ENCODE measurements at regions not wholly inside any gene's neighbourhood (a gene's known extent, or its start where the extent isn't known, plus 50 kb on each side); places are given as distances from the start of the nearest gene placed in this dataset.

DNA sequence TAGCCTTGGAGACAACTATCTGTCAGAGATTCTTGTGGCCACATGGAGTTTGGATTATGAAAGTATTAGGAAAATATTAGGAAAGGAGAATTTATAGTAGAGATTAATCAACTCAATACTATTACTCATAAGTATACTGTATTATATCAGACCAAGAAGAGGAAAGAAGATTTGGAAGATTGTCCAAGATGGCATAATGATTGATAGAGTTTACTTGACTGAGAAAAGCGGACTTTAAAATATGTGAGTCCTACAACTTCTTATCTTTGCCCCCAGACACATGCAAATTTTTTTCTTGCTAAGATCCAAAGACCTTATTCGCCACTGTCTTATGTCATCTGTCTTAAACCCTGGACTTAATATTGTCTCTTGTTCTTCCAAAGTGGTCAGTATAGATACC is 54.8 kb upstream of the SHISA3 start:
- Histone ChIP-seq H3K36me3 (ENCODE audit: control insufficient read depth, insufficient read depth, low read length) (no peaks in the 10 kb centered on the region), H3K9me3 (ENCODE audit: control insufficient read depth, insufficient read depth, low read depth, low read length) (no peaks in the 10 kb centered on the region), H3K4me1 (ENCODE audit: control insufficient read depth, insufficient read depth, low read length) (no peaks in the 10 kb centered on the region), H3K27ac (ENCODE audit: low read length) (no peak overlapping the region), H3K4me3 (ENCODE audit: low read depth in 2 of 2, low read length in 2 of 2) (no peak overlapping the region), H3K27me3 (ENCODE audit: control insufficient read depth, insufficient read depth, low read length) (no peaks in the 10 kb centered on the region; the same call in 1 of the 2 replicates)
- DNase-seq (ENCODE audit: low read depth, low spot score) (no peak), ATAC-seq (no peak)
- intact Hi-C loops (cut with micrococcal nuclease; ENCODE audit: unreplicated experiment), result no loop called here
- BruUV-seq (replicated peaks), result no TSS peak
- ChIA-PET CTCF (no interaction called here), POLR2A (no interaction called here)
- TF ChIP-seq TCF7L2 (IDR thresholded peaks at IDR 0.05; ENCODE audit: low read depth, low read length) (no peak), SIN3A (IDR thresholded peaks at IDR 0.05; ENCODE audit: borderline replicate concordance, insufficient read depth, low read depth, low read length) (no peak), POLR2AphosphoS5 (IDR thresholded peaks at IDR 0.05; ENCODE audit: low read depth, low read length) (no peak)
- TF ChIP-seq, protein P1, sequence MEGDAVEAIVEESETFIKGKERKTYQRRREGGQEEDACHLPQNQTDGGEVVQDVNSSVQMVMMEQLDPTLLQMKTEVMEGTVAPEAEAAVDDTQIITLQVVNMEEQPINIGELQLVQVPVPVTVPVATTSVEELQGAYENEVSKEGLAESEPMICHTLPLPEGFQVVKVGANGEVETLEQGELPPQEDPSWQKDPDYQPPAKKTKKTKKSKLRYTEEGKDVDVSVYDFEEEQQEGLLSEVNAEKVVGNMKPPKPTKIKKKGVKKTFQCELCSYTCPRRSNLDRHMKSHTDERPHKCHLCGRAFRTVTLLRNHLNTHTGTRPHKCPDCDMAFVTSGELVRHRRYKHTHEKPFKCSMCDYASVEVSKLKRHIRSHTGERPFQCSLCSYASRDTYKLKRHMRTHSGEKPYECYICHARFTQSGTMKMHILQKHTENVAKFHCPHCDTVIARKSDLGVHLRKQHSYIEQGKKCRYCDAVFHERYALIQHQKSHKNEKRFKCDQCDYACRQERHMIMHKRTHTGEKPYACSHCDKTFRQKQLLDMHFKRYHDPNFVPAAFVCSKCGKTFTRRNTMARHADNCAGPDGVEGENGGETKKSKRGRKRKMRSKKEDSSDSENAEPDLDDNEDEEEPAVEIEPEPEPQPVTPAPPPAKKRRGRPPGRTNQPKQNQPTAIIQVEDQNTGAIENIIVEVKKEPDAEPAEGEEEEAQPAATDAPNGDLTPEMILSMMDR (IDR thresholded peaks at IDR 0.05), result no peak
- TF ChIP-seq, protein P2, sequence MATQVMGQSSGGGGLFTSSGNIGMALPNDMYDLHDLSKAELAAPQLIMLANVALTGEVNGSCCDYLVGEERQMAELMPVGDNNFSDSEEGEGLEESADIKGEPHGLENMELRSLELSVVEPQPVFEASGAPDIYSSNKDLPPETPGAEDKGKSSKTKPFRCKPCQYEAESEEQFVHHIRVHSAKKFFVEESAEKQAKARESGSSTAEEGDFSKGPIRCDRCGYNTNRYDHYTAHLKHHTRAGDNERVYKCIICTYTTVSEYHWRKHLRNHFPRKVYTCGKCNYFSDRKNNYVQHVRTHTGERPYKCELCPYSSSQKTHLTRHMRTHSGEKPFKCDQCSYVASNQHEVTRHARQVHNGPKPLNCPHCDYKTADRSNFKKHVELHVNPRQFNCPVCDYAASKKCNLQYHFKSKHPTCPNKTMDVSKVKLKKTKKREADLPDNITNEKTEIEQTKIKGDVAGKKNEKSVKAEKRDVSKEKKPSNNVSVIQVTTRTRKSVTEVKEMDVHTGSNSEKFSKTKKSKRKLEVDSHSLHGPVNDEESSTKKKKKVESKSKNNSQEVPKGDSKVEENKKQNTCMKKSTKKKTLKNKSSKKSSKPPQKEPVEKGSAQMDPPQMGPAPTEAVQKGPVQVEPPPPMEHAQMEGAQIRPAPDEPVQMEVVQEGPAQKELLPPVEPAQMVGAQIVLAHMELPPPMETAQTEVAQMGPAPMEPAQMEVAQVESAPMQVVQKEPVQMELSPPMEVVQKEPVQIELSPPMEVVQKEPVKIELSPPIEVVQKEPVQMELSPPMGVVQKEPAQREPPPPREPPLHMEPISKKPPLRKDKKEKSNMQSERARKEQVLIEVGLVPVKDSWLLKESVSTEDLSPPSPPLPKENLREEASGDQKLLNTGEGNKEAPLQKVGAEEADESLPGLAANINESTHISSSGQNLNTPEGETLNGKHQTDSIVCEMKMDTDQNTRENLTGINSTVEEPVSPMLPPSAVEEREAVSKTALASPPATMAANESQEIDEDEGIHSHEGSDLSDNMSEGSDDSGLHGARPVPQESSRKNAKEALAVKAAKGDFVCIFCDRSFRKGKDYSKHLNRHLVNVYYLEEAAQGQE (IDR thresholded peaks at IDR 0.05; ENCODE audit: insufficient read depth in 1 of 2, low read depth in 2 of 2, low read length in 1 of 2), result no peak
- in situ Hi-C loops (cut with HindIII; ENCODE audit: low pct_unique_long_range_greater_than_20kb, low sequenced_read_pairs), result no loop called here

DNA sequence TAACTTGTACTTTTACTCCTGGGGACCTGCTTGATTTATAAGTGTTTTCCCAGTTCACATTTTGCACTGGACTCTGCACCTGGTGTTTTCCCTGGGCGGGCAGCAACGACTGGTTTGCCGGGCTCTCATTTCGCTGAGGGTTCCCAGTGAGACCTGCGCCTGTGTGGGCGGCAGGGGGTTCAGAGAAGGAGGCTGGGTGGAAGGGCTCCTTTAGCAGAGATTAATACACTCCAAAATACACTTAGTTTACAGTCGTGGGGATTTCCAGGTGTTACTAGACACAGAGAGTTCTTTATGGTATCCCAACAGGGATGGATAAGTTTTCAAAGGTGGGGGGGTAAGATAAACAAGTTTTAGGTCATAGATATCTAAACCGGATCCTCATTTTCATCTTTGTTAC is 53.0 kb upstream of the SHISA3 start:
- no peak overlapping the region for H3K27ac ChIP-seq (ENCODE audit: low read length)
- H3K36me3 ChIP-seq (ENCODE audit: control insufficient read depth, insufficient read depth, low read length), result no peaks in the 10 kb centered on the region
- ChIA-PET POLR2A (no interaction called here), CTCF (no interaction called here)
- in situ Hi-C loops (cut with HindIII; ENCODE audit: low pct_unique_long_range_greater_than_20kb, low sequenced_read_pairs), result no loop called here
- H3K27me3 ChIP-seq (ENCODE audit: control insufficient read depth, insufficient read depth, low read length), result no peaks in the 10 kb centered on the region; the same call in 1 of the 2 replicates
- no peaks in the 10 kb centered on the region for H3K9me3 ChIP-seq (ENCODE audit: control insufficient read depth, insufficient read depth, low read depth, low read length)
- no peaks in the 10 kb centered on the region for H3K4me1 ChIP-seq (ENCODE audit: control insufficient read depth, insufficient read depth, low read length)
- no TSS peak for BruUV-seq (replicated peaks)
- no peak for ATAC-seq
- DNase-seq (ENCODE audit: low read depth, low spot score), result no peak
- TF ChIP-seq TCF7L2 (IDR thresholded peaks at IDR 0.05; ENCODE audit: low read depth, low read length) (no peak), POLR2AphosphoS5 (IDR thresholded peaks at IDR 0.05; ENCODE audit: low read depth, low read length) (no peak), SIN3A (IDR thresholded peaks at IDR 0.05; ENCODE audit: borderline replicate concordance, insufficient read depth, low read depth, low read length) (no peak)
- TF ChIP-seq, protein P1 (IDR thresholded peaks at IDR 0.05), result no peak
- TF ChIP-seq, protein P2 (IDR thresholded peaks at IDR 0.05; ENCODE audit: insufficient read depth in 1 of 2, low read depth in 2 of 2, low read length in 1 of 2), result no peak
- intact Hi-C loops (cut with micrococcal nuclease; ENCODE audit: unreplicated experiment), result no loop called here
- no peak overlapping the region for H3K4me3 ChIP-seq (ENCODE audit: low read depth in 2 of 2, low read length in 2 of 2)

All from Panc1 (cell line).